GM12872 (cell line): ENCODE measurements at regions not wholly inside any gene's neighbourhood (a gene's known extent, or its start where the extent isn't known, plus 50 kb on each side); places are given as distances from the start of the nearest gene placed in this dataset.

Experiments used
- TF ChIP-seq, protein P1 (sequence below): IDR thresholded peaks from 3 replicates; pipeline ENCODE4 v1.5.1; 2011; ENCODE audit warnings: low read depth, mild to moderate bottlenecking, low read length, moderate library complexity; ENCODE audit not compliant: insufficient read depth

DNA sequence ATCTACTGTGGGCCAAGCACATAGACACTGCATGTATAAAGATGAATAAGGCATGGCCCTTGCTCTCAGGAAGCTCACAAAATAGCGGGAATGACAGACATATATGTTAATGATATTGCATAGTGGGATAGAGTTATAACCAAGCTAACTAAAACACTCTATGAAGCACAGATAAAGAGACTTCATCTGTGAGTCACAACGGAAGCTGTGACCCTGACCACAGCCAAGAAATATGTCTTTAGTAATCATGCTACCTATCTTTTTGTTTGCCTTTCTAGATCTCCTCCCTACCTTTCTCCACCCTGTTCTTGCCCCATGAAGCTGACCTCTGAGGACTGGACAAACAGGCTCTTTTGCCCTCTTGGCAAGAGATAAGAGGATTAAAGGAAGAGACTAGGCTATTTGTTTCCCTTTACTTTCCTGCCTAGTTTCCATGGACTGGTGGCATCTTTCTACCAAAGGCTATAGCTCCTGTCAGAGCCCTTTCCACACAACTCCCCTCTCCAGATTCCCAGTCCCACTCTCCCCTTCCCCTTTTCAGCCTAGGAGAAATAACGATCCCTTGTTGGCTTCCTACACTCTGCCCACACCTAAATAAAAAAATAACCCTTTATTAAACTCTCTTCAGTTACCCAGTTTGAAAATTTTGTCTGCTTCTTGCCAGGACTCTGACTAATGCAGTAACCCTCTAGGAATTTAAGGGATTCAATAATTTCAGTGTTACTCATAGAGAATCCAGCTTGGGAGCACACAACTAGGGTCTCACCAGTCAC is 504.9 kb upstream of the MARCKS start:
- TF ChIP-seq, protein P1, sequence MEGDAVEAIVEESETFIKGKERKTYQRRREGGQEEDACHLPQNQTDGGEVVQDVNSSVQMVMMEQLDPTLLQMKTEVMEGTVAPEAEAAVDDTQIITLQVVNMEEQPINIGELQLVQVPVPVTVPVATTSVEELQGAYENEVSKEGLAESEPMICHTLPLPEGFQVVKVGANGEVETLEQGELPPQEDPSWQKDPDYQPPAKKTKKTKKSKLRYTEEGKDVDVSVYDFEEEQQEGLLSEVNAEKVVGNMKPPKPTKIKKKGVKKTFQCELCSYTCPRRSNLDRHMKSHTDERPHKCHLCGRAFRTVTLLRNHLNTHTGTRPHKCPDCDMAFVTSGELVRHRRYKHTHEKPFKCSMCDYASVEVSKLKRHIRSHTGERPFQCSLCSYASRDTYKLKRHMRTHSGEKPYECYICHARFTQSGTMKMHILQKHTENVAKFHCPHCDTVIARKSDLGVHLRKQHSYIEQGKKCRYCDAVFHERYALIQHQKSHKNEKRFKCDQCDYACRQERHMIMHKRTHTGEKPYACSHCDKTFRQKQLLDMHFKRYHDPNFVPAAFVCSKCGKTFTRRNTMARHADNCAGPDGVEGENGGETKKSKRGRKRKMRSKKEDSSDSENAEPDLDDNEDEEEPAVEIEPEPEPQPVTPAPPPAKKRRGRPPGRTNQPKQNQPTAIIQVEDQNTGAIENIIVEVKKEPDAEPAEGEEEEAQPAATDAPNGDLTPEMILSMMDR, result no peak

DNA sequence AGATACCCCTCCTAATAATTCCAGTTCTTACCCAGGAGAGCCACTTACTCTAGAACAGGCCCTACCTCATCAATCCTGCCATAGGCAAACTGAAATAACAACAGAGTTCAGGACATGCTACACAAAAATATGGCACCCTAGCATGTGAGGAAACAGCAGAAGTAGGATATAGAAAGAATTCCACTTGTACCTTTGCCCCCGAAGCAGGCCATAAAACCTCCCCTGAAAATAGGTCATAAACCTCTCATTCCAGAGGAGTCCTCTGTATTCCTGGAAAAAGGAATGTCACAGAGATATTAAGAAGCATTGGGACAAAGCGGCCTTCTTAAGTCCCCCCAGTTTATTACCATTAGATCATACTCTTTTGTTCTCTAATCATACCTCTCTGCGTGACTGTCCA is 504.3 kb upstream of the MARCKS start:
- TF ChIP-seq, protein P1, result no peak

DNA sequence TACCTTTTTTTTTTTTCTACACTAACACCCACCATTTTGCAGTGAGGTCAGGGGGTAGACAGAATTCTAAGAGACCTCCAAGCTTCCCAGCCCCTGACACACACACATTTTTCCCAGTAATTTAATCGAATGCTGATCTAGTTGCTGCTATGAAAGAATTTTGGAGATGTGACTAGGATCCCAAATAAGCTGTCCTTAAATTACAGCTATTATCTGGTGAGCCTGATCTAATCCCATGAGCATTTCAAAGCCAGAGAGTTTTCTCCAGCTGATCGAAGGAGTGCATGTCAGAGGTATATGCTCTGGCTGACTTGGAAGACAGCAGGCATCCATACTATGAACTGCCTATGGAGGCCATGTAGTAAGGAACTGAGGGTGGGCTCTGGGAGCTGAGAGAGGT is 503.8 kb upstream of the MARCKS start:
- TF ChIP-seq, protein P1, result no peak

DNA sequence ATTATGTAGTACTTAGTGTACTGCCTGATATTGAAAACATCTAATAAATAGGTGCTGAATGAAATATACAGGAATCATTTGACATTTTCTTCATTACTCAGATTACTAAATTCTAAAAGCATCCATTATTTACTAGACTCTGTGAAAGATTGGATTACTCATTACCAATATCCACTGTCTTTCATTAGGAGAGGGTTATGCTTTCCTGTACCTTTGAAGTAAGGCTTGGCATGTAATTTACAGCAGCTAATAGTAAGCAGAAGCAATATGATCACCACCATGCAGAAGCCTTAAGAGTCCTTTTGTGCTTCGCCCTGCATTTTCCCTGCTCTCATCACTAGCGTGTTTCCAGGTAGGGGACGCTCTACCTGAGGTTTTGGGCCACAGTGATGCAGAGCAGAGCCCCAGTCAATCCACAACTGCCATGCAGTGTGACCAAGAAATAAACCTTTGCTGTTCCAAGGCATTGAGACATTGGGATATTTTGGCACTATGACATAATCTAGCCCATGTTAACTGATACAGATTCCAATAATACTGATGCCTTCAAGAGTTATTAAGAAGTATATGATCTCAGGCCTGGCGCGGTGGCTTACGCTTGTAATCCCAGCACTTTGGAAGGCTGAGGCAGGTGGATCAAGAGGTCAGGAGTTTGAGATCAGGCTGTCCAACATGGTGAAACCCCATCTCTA is 502.8 kb upstream of the MARCKS start:
- TF ChIP-seq, protein P1, result no peak

DNA sequence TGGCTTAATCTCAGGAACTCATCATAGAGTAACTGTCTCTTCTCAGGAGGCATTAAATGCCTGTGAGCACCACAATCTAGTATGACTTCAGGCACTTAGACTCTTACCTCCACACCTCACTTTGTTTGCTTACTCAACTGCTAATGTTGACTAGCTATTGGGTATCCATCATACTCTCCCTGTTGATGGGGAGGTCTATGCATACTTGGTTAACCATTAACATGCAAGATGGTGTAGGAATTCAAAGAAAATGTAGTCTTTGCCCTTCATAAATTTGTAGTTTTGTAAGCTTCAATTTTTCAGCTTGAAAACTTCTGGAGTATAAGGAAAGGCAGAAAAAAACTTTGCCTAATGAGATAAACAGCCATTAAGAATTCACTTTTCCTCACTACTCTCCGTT is 501.0 kb upstream of the MARCKS start:
- TF ChIP-seq, protein P1, result no peak

DNA sequence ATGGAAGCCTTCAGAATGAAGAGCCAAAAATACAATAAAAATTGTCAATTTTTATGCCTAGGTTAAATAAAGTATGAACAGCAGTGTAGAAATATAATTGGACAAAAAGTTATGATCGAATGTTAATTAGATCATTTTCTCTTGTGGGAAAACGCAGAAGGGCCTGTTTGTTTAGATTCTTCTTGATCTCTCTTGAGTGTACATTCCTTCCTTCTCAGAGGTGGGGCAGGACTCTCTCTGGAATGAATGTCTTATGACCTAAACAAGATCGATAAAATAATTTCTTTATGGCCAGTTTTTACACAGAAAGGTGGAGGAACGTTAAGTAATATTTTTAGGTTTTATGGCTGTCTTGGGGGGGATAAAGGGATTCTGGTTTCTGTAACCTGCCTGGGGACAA is 500.1 kb upstream of the MARCKS start:
- TF ChIP-seq, protein P1, result no peak

DNA sequence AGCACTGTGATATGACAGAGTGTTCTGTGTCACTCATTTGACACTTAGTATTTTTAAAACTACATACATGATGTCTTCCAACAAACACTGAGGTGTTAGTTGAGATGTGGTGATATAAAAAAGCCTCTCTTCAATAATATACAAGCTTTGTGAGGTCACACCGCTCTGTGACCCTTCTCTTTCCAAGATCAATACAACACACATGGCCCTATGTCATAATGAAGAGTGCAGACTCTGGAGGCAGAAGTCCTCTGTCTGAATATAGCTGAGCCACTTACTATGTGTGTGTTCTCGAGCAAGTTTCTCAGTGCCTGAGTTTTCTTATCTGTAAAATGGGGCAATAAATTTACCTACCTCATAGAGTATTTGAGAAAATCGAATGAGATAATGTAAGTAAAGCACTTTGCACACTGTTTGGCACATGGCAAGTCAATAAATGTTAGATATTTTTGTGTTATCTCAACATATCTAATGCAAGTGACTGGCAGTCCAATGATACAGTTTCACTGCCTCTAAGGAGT is 499.0 kb upstream of the MARCKS start:
- TF ChIP-seq, protein P1, result no peak
